ENCODE measurements at regions not wholly inside any gene's neighbourhood (a gene's known extent, or its start where the extent isn't known, plus 50 kb on each side); places are given as distances from the start of the nearest gene placed in this dataset.
"Not testable (repeated sequence)": the region's sequence is repeated elsewhere in the genome, so short reads cannot be mapped to it uniquely, and the experiment has no call there.

DNA sequence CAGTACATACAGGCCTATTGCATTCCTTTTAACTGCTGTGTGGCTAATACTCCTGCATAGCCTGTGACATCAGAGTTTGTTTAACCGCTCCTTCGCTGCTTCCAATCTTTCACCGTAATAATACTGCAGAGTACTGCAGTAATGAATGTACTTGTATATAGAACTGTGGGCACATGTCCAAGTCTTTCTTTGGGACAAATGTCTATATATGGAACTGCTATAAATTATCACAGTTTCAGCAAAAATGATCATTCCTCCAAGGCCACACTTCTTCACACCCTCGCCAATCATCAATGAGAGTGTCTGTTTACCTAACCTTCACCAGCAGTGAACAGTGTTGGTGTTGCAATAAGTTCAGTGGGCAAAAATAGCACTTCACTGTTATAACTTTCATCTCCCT lies 230.4 kb downstream of the SP3 start:
- Histone ChIP-seq H3K4me1 (ENCODE audit: control insufficient read depth, low read length) (no peaks in the 10 kb centered on the region), H3K4me2 (ENCODE audit: low read length) (no peak overlapping the region), H3K79me2 (ENCODE audit: control insufficient read depth, low read length) (no peaks in the 10 kb centered on the region), H3F3A (ENCODE audit: control insufficient read depth, insufficient read depth) (0 out of 2 replicates have a peak, but pooled peaks cover 4% of the 10 kb centered on the region), H3K27ac (ENCODE audit: low read depth, low read length) (no peak overlapping the region), H3K9me3 (ENCODE audit: control insufficient read depth, insufficient read depth, low read length) (no peaks in the 10 kb centered on the region; the same call in 1 of the 2 replicates), H3K4me3 (ENCODE audit: low read length) (no peak overlapping the region), H3K36me3 (ENCODE audit: control insufficient read depth, low read length) (no peaks in the 10 kb centered on the region), H3K9me2 (replicated peaks; ENCODE audit: control insufficient read depth, low read length) (no peaks in the 10 kb centered on the region), H4K20me1 (ENCODE audit: control insufficient read depth, insufficient read depth, low read depth, low read length) (no peaks in the 10 kb centered on the region), H3K27me3 (ENCODE audit: control insufficient read depth, low read length) (no peaks in the 10 kb centered on the region)
- no peak for TF ChIP-seq EZH2phosphoT487 (IDR thresholded peaks at IDR 0.05; ENCODE audit: borderline replicate concordance, low read length)
- TF ChIP-seq, protein P1, sequence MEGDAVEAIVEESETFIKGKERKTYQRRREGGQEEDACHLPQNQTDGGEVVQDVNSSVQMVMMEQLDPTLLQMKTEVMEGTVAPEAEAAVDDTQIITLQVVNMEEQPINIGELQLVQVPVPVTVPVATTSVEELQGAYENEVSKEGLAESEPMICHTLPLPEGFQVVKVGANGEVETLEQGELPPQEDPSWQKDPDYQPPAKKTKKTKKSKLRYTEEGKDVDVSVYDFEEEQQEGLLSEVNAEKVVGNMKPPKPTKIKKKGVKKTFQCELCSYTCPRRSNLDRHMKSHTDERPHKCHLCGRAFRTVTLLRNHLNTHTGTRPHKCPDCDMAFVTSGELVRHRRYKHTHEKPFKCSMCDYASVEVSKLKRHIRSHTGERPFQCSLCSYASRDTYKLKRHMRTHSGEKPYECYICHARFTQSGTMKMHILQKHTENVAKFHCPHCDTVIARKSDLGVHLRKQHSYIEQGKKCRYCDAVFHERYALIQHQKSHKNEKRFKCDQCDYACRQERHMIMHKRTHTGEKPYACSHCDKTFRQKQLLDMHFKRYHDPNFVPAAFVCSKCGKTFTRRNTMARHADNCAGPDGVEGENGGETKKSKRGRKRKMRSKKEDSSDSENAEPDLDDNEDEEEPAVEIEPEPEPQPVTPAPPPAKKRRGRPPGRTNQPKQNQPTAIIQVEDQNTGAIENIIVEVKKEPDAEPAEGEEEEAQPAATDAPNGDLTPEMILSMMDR (IDR thresholded peaks at IDR 0.05; ENCODE audit: low read depth, low read length, poor library complexity, severe bottlenecking): no peak

- not testable (repeated sequence) for H3K4me2 ChIP-seq (ENCODE audit: low read length); H3K4me1 ChIP-seq (ENCODE audit: control insufficient read depth, low read length); H3K27ac ChIP-seq (ENCODE audit: low read depth, low read length); H3F3A ChIP-seq (ENCODE audit: control insufficient read depth, insufficient read depth); H3K79me2 ChIP-seq (ENCODE audit: control insufficient read depth, low read length); H4K20me1 ChIP-seq (ENCODE audit: control insufficient read depth, insufficient read depth, low read depth, low read length); H3K36me3 ChIP-seq (ENCODE audit: control insufficient read depth, low read length); H3K9me3 ChIP-seq (ENCODE audit: control insufficient read depth, insufficient read depth, low read length); H3K27me3 ChIP-seq (ENCODE audit: control insufficient read depth, low read length); H3K4me3 ChIP-seq (ENCODE audit: low read length); H3K9me2 ChIP-seq (replicated peaks; ENCODE audit: control insufficient read depth, low read length)
These were observed 227.1 kb downstream of the SP3 start for GRCh38 chr2:173737954-173738575.

- Histone ChIP-seq H3F3A (ENCODE audit: control insufficient read depth, insufficient read depth) (0 out of 2 replicates have a peak, but pooled peaks cover 4% of the 10 kb centered on the region), H3K79me2 (ENCODE audit: control insufficient read depth, low read length) (no peaks in the 10 kb centered on the region), H3K9me3 (ENCODE audit: control insufficient read depth, insufficient read depth, low read length) (no peaks in the 10 kb centered on the region; the same call in 1 of the 2 replicates)
These were observed 226.2 kb downstream of the SP3 start for GRCh38 chr2:173739006-173739405.

DNA sequence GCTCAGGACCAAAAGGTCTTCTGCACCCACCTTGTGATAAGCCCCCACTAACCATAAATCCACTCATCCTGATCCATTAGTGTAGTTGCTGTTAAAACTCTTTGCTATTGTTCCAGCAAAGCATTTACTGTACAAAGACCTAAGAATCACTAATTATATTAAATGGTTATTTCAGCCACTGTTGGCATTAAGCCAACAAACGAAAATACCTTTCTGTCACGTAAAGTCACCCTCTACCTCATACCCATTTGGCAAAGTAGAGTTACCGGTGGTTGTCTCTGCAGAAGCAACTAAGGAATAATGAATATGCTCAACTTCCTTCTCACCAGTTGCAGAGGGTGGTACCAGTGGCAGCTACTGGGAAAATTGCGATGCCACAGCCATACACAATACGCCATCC lies 224.5 kb downstream of the SP3 start:
- no peak overlapping the region for H3K4me3 ChIP-seq (ENCODE audit: low read length)
- H3K27me3 ChIP-seq (ENCODE audit: control insufficient read depth, low read length): peaks cover 6% of the 10 kb centered on the region; the same call in 1 of the 2 replicates
- TF ChIP-seq, protein P1 (IDR thresholded peaks at IDR 0.05; ENCODE audit: low read depth, low read length, poor library complexity, severe bottlenecking): no peak
- TF ChIP-seq EZH2phosphoT487 (IDR thresholded peaks at IDR 0.05; ENCODE audit: borderline replicate concordance, low read length): no peak
- H3K4me1 ChIP-seq (ENCODE audit: control insufficient read depth, low read length): no peaks in the 10 kb centered on the region
- no peaks in the 10 kb centered on the region for H3K79me2 ChIP-seq (ENCODE audit: control insufficient read depth, low read length)
- H3K27ac ChIP-seq (ENCODE audit: low read depth, low read length): no peak overlapping the region
- 0 out of 2 replicates have a peak, but pooled peaks cover 4% of the 10 kb centered on the region for H3F3A ChIP-seq (ENCODE audit: control insufficient read depth, insufficient read depth)
- no peak overlapping the region for H3K4me2 ChIP-seq (ENCODE audit: low read length)
- H3K9me2 ChIP-seq (replicated peaks; ENCODE audit: control insufficient read depth, low read length): no peaks in the 10 kb centered on the region
- H3K9me3 ChIP-seq (ENCODE audit: control insufficient read depth, insufficient read depth, low read length): no peaks in the 10 kb centered on the region; the same call in 1 of the 2 replicates
- H3K36me3 ChIP-seq (ENCODE audit: control insufficient read depth, low read length): no peaks in the 10 kb centered on the region
- H4K20me1 ChIP-seq (ENCODE audit: control insufficient read depth, insufficient read depth, low read depth, low read length): no peaks in the 10 kb centered on the region

More at GRCh38 chr2:173739006-173739405, 226.2 kb downstream of the SP3 start:
- TF ChIP-seq EZH2phosphoT487 (IDR thresholded peaks at IDR 0.05; ENCODE audit: borderline replicate concordance, low read length): no peak
- TF ChIP-seq, protein P1 (IDR thresholded peaks at IDR 0.05; ENCODE audit: low read depth, low read length, poor library complexity, severe bottlenecking): no peak
- Histone ChIP-seq H3K9me2 (replicated peaks; ENCODE audit: control insufficient read depth, low read length) (no peaks in the 10 kb centered on the region), H3K4me2 (ENCODE audit: low read length) (no peak overlapping the region), H3K36me3 (ENCODE audit: control insufficient read depth, low read length) (no peaks in the 10 kb centered on the region), H3K27me3 (ENCODE audit: control insufficient read depth, low read length) (peaks cover 6% of the 10 kb centered on the region; the same call in 1 of the 2 replicates), H3K4me3 (ENCODE audit: low read length) (no peak overlapping the region), H4K20me1 (ENCODE audit: control insufficient read depth, insufficient read depth, low read depth, low read length) (no peaks in the 10 kb centered on the region), H3K27ac (ENCODE audit: low read depth, low read length) (no peak overlapping the region), H3K4me1 (ENCODE audit: control insufficient read depth, low read length) (no peaks in the 10 kb centered on the region)
